ENCODE measurements at regions not wholly inside any gene's neighbourhood (a gene's known extent, or its start where the extent isn't known, plus 50 kb on each side); places are given as distances from the start of the nearest gene placed in this dataset.
"Not testable (repeated sequence)": the region's sequence is repeated elsewhere in the genome, so short reads cannot be mapped to it uniquely, and the experiment has no call there.

DNA sequence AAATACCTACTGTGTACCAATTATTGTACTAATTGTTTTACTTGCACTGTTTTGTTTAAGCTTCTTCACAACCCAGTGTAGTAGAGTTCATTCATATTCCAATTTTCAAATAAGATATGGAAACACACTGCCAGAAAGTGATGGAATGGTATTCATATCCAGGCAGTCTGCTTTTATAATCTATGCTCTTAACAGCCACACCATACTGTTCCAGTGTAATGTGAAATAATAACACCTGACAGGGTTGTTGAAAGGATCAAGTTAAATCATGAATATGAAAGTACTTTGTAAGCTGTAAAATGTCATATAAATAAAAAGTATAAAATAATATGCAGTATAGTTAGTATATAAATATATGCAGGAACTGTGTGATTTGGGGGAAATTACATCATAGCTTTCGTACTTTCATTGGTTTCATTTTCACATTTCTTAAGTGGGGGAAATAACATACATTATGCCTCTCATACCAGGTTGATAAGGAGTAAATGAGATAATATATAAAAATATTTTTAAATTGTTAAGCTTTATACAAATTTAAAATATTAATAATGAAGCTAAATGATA lies 230.8 kb downstream of the TANC2 start:
- no peak overlapping the region for H3K4me3 ChIP-seq (ENCODE audit: control insufficient read depth, low read depth, low read length)
- no peak for DNase-seq (ENCODE audit: low read depth)
- TF ChIP-seq, protein P1, sequence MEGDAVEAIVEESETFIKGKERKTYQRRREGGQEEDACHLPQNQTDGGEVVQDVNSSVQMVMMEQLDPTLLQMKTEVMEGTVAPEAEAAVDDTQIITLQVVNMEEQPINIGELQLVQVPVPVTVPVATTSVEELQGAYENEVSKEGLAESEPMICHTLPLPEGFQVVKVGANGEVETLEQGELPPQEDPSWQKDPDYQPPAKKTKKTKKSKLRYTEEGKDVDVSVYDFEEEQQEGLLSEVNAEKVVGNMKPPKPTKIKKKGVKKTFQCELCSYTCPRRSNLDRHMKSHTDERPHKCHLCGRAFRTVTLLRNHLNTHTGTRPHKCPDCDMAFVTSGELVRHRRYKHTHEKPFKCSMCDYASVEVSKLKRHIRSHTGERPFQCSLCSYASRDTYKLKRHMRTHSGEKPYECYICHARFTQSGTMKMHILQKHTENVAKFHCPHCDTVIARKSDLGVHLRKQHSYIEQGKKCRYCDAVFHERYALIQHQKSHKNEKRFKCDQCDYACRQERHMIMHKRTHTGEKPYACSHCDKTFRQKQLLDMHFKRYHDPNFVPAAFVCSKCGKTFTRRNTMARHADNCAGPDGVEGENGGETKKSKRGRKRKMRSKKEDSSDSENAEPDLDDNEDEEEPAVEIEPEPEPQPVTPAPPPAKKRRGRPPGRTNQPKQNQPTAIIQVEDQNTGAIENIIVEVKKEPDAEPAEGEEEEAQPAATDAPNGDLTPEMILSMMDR (IDR thresholded peaks at IDR 0.05; ENCODE audit: control insufficient read depth, insufficient read depth, low read depth, low read length, missing control alignments) = no peak

DNA sequence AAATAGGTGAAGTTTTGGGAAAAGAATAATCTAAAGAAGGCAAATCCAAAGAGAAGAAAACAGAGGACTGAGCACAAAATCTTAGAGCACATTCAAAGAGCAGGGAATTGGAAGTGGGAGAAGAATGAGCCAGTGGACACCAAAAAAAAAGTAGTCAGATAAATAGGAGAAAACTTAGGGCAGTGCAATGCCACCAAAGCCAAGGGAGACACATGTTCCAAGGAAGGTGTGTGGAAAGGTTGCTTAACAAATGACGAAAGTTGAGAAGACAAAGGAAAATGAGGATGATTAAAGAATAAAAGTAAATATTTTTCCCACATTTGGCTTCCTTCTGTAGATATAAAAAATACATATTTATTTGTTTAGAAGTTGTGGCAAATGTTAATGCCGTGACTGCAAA lies 237.6 kb downstream of the TANC2 start:
- no peak overlapping the region for H3K4me3 ChIP-seq (ENCODE audit: control insufficient read depth, low read depth, low read length)
- TF ChIP-seq, protein P1 (IDR thresholded peaks at IDR 0.05; ENCODE audit: control insufficient read depth, insufficient read depth, low read depth, low read length, missing control alignments) = no peak
- no peak for DNase-seq (ENCODE audit: low read depth)

DNA sequence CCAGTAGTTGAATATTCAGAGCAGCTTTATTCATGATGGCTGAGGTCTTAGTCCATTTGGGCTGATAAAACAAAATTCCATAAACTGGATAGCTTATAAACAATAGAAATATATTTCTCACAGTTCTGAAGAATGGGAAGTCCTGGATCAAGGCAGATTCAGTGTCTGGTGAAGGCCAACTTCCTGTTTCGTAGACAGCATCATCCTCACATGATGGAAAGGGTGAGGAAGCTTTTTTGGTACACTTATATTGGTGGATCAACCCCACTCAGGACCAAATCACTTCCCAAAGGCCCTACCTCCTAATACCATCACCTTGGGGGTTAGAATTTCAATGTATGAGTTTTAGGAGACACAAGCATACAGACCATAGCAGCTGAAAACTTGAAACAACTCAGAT lies 224.2 kb downstream of the CYB561 start:
- TF ChIP-seq, protein P1 (IDR thresholded peaks at IDR 0.05; ENCODE audit: control insufficient read depth, insufficient read depth, low read depth, low read length, missing control alignments) = no peak
- no peak for DNase-seq (ENCODE audit: low read depth)
- no peak overlapping the region for H3K4me3 ChIP-seq (ENCODE audit: control insufficient read depth, low read depth, low read length)

DNA sequence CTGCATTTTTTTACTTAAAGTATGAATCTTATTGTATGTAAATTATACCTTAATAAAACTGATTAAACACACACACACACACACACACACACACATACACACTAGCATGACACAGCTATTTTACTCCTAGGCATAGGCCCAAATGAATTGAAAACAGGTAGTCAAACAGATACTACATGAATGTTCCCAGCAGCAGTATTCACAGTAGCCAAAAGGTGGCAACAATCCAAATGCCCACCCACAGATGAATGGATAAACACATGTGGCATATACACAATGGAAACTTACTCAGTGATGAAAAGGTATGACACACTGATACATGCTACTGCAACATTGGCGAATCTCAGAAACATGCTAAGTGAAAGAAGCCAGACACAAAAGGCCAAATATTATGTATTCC lies 223.5 kb downstream of the CYB561 start:
- TF ChIP-seq, protein P1 (IDR thresholded peaks at IDR 0.05; ENCODE audit: control insufficient read depth, insufficient read depth, low read depth, low read length, missing control alignments) = no peak
- DNase-seq (ENCODE audit: low read depth) = no peak

DNA sequence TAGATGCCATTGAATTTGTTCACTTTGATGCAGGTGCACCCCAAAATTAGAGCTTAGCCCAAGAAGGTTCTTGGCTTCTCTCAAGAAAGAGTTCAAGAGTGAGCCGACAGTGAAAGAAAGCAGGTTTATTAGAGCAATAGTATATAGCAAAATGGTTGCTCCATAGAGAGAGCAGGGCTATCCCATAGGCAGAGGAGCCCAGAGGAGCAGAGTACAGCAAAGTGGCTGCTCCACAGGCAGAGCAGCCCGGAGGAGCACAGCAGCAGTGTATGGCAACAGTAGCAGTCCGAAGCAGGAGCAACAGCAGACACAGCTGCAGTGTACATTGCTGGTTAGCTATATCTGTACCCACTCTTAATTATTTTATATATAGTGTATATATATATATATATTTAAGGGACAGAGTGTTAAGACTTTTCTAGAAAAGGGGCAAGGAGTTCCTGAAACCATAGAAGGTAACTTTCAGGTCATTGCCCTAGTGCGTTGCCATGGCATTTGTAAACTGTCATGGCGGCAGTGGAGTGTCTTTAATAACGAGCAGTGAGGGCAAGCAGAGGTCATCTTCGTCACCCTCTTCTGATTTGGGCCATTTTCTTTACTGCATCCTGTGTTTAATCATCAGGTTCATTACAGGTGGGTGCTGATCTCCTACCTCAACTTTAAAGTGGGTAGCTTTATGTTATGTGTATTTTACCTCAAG lies 222.7 kb downstream of the CYB561 start:
- DNase-seq (ENCODE audit: low read depth) = no peak
- TF ChIP-seq, protein P1 (IDR thresholded peaks at IDR 0.05; ENCODE audit: control insufficient read depth, insufficient read depth, low read depth, low read length, missing control alignments) = no peak
- no peak overlapping the region for H3K4me3 ChIP-seq (ENCODE audit: control insufficient read depth, low read depth, low read length)

More for the DNA sequence above, 223.5 kb downstream of the CYB561 start:
- H3K4me3 ChIP-seq (ENCODE audit: control insufficient read depth, low read depth, low read length) = no peak overlapping the region

DNA sequence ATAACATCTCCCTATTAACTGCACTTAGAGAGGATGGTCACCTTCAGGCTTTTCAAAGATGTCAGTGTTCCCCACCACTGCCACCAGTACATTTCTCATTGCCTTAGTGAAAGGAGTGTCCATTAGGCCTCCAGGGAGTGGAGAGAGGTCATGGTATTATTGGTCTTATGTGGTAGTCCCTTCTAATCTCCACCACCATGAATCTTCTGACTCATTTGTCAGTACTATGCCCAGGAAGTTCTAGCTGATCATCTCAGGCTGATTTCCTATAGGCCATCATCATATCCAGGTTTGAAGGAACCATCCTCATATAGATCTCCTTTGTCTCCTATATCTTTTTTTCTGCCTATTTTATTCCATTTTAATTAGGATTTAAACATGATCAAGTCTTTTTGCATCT lies 221.5 kb downstream of the CYB561 start:
- TF ChIP-seq, protein P1 (IDR thresholded peaks at IDR 0.05; ENCODE audit: control insufficient read depth, insufficient read depth, low read depth, low read length, missing control alignments) = no peak
- no peak for DNase-seq (ENCODE audit: low read depth)

DNA sequence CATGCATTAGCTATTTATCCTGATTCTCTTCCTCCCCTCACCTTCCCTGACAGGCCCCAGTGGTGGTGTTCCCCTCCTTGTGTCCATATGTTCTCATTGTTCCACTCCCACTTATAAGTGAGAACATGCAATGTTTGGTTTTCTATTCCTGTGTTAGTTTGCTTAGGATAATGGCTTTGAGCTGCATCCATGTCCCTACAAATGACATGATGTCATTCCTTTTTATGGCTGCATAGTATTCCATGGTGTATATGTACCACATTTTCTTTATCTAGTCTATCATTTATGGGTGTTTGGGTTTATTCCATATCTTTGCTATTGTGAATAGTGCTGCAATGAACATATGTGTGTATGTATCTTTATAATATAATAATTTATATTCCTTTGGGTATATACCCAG lies 219.4 kb downstream of the CYB561 start:
- DNase-seq (ENCODE audit: low read depth); H3K4me3 ChIP-seq (ENCODE audit: control insufficient read depth, low read depth, low read length): not testable (repeated sequence)

More for the DNA sequence above, 221.5 kb downstream of the CYB561 start:
- no peak overlapping the region for H3K4me3 ChIP-seq (ENCODE audit: control insufficient read depth, low read depth, low read length)

DNA sequence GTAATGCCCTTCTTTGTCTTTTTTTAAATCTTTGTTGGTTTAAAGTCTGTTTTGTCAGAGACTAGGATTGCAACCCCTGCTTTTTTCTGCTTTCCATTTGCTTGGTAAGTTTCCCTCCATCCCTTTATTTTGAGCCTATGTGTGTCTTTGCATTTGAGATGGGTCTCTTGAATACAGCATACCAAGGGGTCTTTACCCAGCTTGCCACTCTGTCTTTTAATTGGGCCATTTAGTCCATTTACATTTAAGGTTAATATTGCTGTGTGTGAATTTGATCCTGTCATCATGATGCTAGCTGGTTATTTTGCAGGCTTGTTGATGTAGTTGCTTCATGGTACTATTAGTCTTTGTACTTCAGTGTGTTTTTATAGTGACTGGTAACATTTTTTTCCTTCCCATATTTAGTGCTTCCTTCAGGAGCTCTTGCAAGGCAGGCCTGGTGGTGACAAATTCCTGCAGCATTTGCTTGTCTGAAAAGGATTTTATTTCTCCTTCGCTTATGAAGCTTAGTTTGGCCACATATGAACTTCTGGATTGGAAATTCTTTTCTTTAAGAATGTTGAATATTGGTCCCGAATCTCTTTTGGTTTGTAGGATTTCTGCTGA lies 215.0 kb downstream of the CYB561 start:
- DNase-seq (ENCODE audit: low read depth); H3K4me3 ChIP-seq (ENCODE audit: control insufficient read depth, low read depth, low read length): not testable (repeated sequence)

Measured in AG09309 (cell line).